ENCODE measurements at regions not wholly inside any gene's neighbourhood (a gene's known extent, or its start where the extent isn't known, plus 50 kb on each side); places are given as distances from the start of the nearest gene placed in this dataset.

DNA sequence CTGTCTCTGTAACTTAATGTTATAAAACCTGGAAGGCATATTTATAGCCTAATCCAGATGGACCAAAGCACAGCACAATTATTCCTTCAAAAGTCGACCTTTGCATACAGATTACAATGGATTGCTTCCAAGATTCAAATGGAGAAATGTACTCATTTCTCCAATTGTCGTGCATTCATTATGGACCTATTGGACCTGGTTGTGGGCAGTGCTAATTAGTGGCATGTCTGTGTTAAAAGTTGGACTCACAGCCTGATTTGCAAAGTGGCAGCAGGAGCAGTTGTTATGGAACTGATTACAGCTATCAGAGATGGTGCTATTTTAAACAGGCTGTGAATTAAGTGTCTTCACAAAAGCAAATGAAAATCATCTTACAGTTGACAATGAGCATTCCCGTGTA lies 1529.3 kb upstream of the SLC10A2 start:
- TF ChIP-seq CTCF (IDR thresholded peaks at IDR 0.05; ENCODE audit: low read depth, low read length) = no peak
- no peak for TF ChIP-seq EZH2phosphoT487 (IDR thresholded peaks at IDR 0.05; ENCODE audit: low read depth)

Measured in OCI-LY3 (cell line).